HepG2 (cell line): ENCODE measurements at regions not wholly inside any gene's neighbourhood (a gene's known extent, or its start where the extent isn't known, plus 50 kb on each side); places are given as distances from the start of the nearest gene placed in this dataset.

ENCODE experiments used
- ATAC-seq: fragments of 200-7000 bp; cut with Tn5 transposase; 3 replicates; pipeline ENCODE4 v1.9.1; 2020; ENCODE audit warnings: mild to moderate bottlenecking, moderate library complexity
- BruUV-seq: library from RNA; stranded (reverse); fragments of 400-500 nt; replicated peaks from 2 replicates; lab custom pipeline; 2021; lab: Mats Ljungman, UMichigan
- CTCF ChIA-PET: fragments of 300-600 bp; formaldehyde crosslinking; extraction: SDS; loops from one replicate; lab custom pipeline; 2021; ENCODE audit warnings: low total read pairs, inconsistent platforms, low intra/inter-chr PET ratio; lab: Yijun Ruan, JAX
- POLR2A ChIA-PET: fragments of 350-600 bp; sonication (Branson Sonifier 250); formaldehyde crosslinking; loops from one replicate; lab custom pipeline; 2020; ENCODE audit warnings: antibody characterized with exemption, inconsistent platforms; lab: Yijun Ruan, JAX
- DNase-seq: peaks from one replicate; pipeline ENCODE4 v3.0.0-alpha.2; 2015; ENCODE audit warnings: low spot score
- FAIRE-seq: peaks from 3 replicates; lab custom pipeline; 2011; peaks lifted over from hg19 to GRCh38; lab: Jason Lieb, UNC
- H2AFZ ChIP-seq: one replicate; pipeline ENCODE4 v1.6.1; 2011; ENCODE audit warnings: low read length, inconsistent platforms
- H3K27ac ChIP-seq: fragments of 300-600 bp; 3 replicates; pipeline ENCODE4 v1.8.0; 2011; ENCODE audit warnings: mixed run types, mild to moderate bottlenecking, mixed read lengths, low read length, inconsistent platforms; ENCODE audit not compliant: insufficient read depth; ENCODE audit errors: extremely low read length
- H3K27me3 ChIP-seq, 2 experiments: fragments of 200-600 bp in 1 of 2; 2 replicates in 1 of 2; 3 replicates in 1 of 2; pipeline versions ENCODE4 v1.6.0 to v1.8.0; 2011; ENCODE audit warnings: low read length in 2 of 2, mild to moderate bottlenecking in 2 of 2, moderate library complexity in 2 of 2, inconsistent platforms in 1 of 2; ENCODE audit not compliant: insufficient read depth in 2 of 2, control insufficient read depth in 1 of 2
- H3K36me3 ChIP-seq, 2 experiments: fragments of 200-600 bp in 1 of 2; replicated peaks in 1 of 2; 2 replicates in 1 of 2; 3 replicates in 1 of 2; pipeline versions ENCODE4 v1.5.1 to v1.8.0; 2011; ENCODE audit warnings: low read length in 2 of 2, inconsistent platforms in 1 of 2; ENCODE audit not compliant: insufficient read depth in 2 of 2, control insufficient read depth in 1 of 2
- H3K4me1 ChIP-seq: 2 replicates; pipeline ENCODE4 v1.5.1; 2012; ENCODE audit warnings: low read length, inconsistent platforms; ENCODE audit not compliant: insufficient read depth
- H3K4me2 ChIP-seq: 2 replicates; pipeline ENCODE4 v1.6.0; 2011; ENCODE audit warnings: low read depth, low read length, inconsistent platforms
- H3K4me3 ChIP-seq, 3 experiments: fragments of 200-600 bp in 1 of 3; sonication (generic), shearing (Covaris generic) in 1 of 3; replicated peaks in 1 of 3; 2 replicates each; pipeline ENCODE4 v1.5.1; 2011 to 2016; ENCODE audit warnings: low read length in 3 of 3, inconsistent platforms in 2 of 3, low read depth in 2 of 3, mild to moderate bottlenecking in 2 of 3, control low read depth in 1 of 3, mixed read lengths in 1 of 3; ENCODE audit not compliant: insufficient read depth in 1 of 3
- H3K79me2 ChIP-seq: one replicate; pipeline ENCODE4 v1.6.1; 2011; ENCODE audit warnings: low read length, inconsistent platforms; ENCODE audit not compliant: insufficient read depth
- H3K9ac ChIP-seq: 2 replicates; pipeline ENCODE4 v1.6.0; 2011; ENCODE audit warnings: mild to moderate bottlenecking, low read depth, low read length, inconsistent platforms; ENCODE audit not compliant: insufficient read depth
- H3K9me3 ChIP-seq: 2 replicates; pipeline ENCODE4 v1.5.1; 2012; ENCODE audit warnings: mild to moderate bottlenecking, low read length
- H4K20me1 ChIP-seq: 2 replicates; pipeline ENCODE4 v1.6.0; 2011; ENCODE audit warnings: inconsistent platforms, mild to moderate bottlenecking, low read length, moderate library complexity; ENCODE audit not compliant: insufficient read depth
- CBX1 ChIP-seq: IDR thresholded peaks from one replicate; pipeline ENCODE4 v1.6.1; 2016; ENCODE audit warnings: antibody characterized with exemption, low read depth
- NFKBIZ ChIP-seq: IDR thresholded peaks from 2 replicates; pipeline ENCODE4 v1.6.1; 2018; ENCODE audit warnings: missing genetic modification reagents, missing compliant biosample characterization
- PATZ1 ChIP-seq: sonication (generic); formaldehyde crosslinking; IDR thresholded peaks from 2 replicates; pipeline ENCODE4 v1.4.0; 2020; ENCODE audit warnings: missing genetic modification reagents
- ZNF317 ChIP-seq: sonication (generic); formaldehyde crosslinking; IDR thresholded peaks from 2 replicates; pipeline ENCODE4 v1.5.0; 2020; ENCODE audit warnings: mild to moderate bottlenecking, missing genetic modification reagents
- ZZZ3 ChIP-seq: sonication (generic); formaldehyde crosslinking; IDR thresholded peaks from 2 replicates; pipeline ENCODE4 v1.4.0; 2020; ENCODE audit warnings: missing genetic modification reagents, mild to moderate bottlenecking, borderline replicate concordance
- WGBS: methylation state at CpG from one replicate; pipeline ENCODE4 v1.1.6; 2017; ENCODE audit warnings: low lambda C conversion rate; 5-methylcytosine and 5-hydroxymethylcytosine counted together
- in situ Hi-C: cut with HindIII; loops from 2 replicates; pipeline ENCODE4 v1.10.0; 2017; ENCODE audit warnings: low pct_unique_long_range_greater_than_20kb; ENCODE audit not compliant: extremely low pct_ligation_motif_present
- intact Hi-C: fragments of 100-400 bp; cut with micrococcal nuclease; formaldehyde crosslinking; loops from one replicate; pipeline ENCODE4 v1.10.0; 2022; ENCODE audit not compliant: unreplicated experiment
- TF ChIP-seq, protein P1 (sequence below), 2 experiments: sonication (generic) in 1 of 2; formaldehyde crosslinking in 1 of 2; IDR thresholded peaks; 2 replicates each; pipeline versions ENCODE4 v1.5.1 to v1.6.1; 2011 to 2020; ENCODE audit warnings: borderline replicate concordance in 1 of 2, low read depth in 1 of 2, low read length in 1 of 2, mild to moderate bottlenecking in 1 of 2, missing genetic modification reagents in 1 of 2, moderate library complexity in 1 of 2

GRCh38 chr5:72596956-72597355 lies 89.7 kb upstream of the ZNF366 start (continued):
- TF ChIP-seq, protein P1, sequence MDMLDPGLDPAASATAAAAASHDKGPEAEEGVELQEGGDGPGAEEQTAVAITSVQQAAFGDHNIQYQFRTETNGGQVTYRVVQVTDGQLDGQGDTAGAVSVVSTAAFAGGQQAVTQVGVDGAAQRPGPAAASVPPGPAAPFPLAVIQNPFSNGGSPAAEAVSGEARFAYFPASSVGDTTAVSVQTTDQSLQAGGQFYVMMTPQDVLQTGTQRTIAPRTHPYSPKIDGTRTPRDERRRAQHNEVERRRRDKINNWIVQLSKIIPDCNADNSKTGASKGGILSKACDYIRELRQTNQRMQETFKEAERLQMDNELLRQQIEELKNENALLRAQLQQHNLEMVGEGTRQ (IDR thresholded peaks at IDR 0.05; ENCODE audit: low read depth, low read length), result no peak
- TF ChIP-seq, protein P1 (CRISPR knock-in tag; IDR thresholded peaks at IDR 0.05; ENCODE audit: borderline replicate concordance), result no peak
- TF ChIP-seq ZZZ3 (CRISPR knock-in tag), result no peak
- TF ChIP-seq CBX1, result no peak
- TF ChIP-seq NFKBIZ, result no peak
- TF ChIP-seq ZNF317 (CRISPR knock-in tag), result no peak

DNA sequence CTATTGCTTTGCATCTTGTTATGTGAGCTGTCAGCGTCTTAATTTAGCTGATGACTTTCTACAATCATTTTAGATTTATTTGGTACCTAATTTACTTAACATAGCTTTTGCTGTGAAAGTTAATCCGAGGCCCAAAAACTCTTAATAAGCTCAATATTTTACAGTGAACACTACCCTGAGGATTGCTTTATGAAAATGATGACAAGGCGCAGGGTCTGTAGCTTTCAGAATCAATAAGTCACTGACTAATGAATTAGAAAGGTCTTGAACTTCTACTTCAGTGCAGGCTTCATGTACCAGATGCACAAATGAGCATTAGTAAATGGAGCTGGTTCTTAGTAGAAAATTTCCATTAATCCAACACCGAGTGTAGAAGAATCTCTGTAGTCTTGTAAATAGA lies 81.4 kb upstream of the ZNF366 start:
- WGBS, result 8% methylated on average over 4 of the region's 4 CpGs
- Histone ChIP-seq H3K9me3 (no peaks in the 10 kb centered on the region), H3K4me1 (no peaks in the 10 kb centered on the region), H4K20me1 (no peaks in the 10 kb centered on the region), H3K4me2 (no peak overlapping the region), H3K27me3 (peaks cover 0 to 5% of the 10 kb centered on the region in 2 experiments; a peak in 2 of 5 replicates), H3K9ac (no peak overlapping the region), H3K27ac (no peak overlapping the region), H2AFZ (no peak overlapping the region), H3K79me2 (no peaks in the 10 kb centered on the region), H3K36me3 (no peaks in the 10 kb centered on the region), H3K4me3 (no peak overlapping the region)
- DNase-seq, result no peak
- no peak for TF ChIP-seq PATZ1 (CRISPR knock-in tag)
- no peak for FAIRE-seq
- no peak for ATAC-seq
- ChIA-PET CTCF (no interaction called here), POLR2A (no interaction called here)
- intact Hi-C loops, result no loop called here
- BruUV-seq, result no TSS peak
- in situ Hi-C loops, result no loop called here
